Smooth muscle cell (in vitro differentiated cells): ENCODE measurements at regions not wholly inside any gene's neighbourhood (a gene's known extent, or its start where the extent isn't known, plus 50 kb on each side); places are given as distances from the start of the nearest gene placed in this dataset.

Experiments used
- DNase-seq: peaks from one replicate; lab custom pipeline; 2025; ENCODE audit not compliant: unreplicated experiment; lab: John Stamatoyannopoulos, UW
- H2AFZ ChIP-seq: fragments of 200-600 bp; sonication (generic); 2 replicates; pipeline ENCODE4 v1.6.0; 2016; ENCODE audit warnings: antibody characterized with exemption, low read depth, mild to moderate bottlenecking
- H3F3A ChIP-seq: fragments of 200-600 bp; sonication (generic); 2 replicates; pipeline ENCODE4 v1.6.0; 2017; ENCODE audit warnings: antibody characterized with exemption, low read depth
- H3K27ac ChIP-seq: fragments of 200-600 bp; sonication (generic); 2 replicates; pipeline ENCODE4 v1.5.1; 2016; ENCODE audit warnings: low read depth, mild to moderate bottlenecking
- H3K27me3 ChIP-seq: fragments of 200-600 bp; sonication (generic); 2 replicates; pipeline ENCODE4 v1.6.1; 2016; ENCODE audit warnings: low read depth, mild to moderate bottlenecking
- H3K36me3 ChIP-seq: fragments of 200-600 bp; sonication (generic); 2 replicates; pipeline ENCODE4 v1.5.1; 2016; ENCODE audit warnings: low read depth
- H3K4me1 ChIP-seq: fragments of 200-600 bp; sonication (generic); 2 replicates; pipeline ENCODE4 v1.5.1; 2016; ENCODE audit warnings: low read depth
- H3K4me2 ChIP-seq: fragments of 200-600 bp; sonication (generic); 2 replicates; pipeline ENCODE4 v1.6.0; 2016; ENCODE audit warnings: mild to moderate bottlenecking
- H3K4me3 ChIP-seq: fragments of 200-600 bp; sonication (generic); 2 replicates; pipeline ENCODE4 v1.5.1; 2016; ENCODE audit warnings: mild to moderate bottlenecking
- H3K79me2 ChIP-seq: fragments of 200-600 bp; sonication (generic); 2 replicates; pipeline ENCODE4 v1.6.0; 2016; ENCODE audit warnings: low read depth, mild to moderate bottlenecking
- H3K9ac ChIP-seq: fragments of 200-600 bp; sonication (generic); 2 replicates; pipeline ENCODE4 v1.6.0; 2016; ENCODE audit warnings: low read depth
- H3K9me3 ChIP-seq: fragments of 200-600 bp; sonication (generic); replicated peaks from 2 replicates; pipeline ENCODE4 v1.5.1; 2016; ENCODE audit warnings: low read depth
- H4K20me1 ChIP-seq: fragments of 200-600 bp; sonication (generic); 2 replicates; pipeline ENCODE4 v1.6.0; 2016; ENCODE audit warnings: low read depth
- WGBS: methylation state at CpG from one replicate; pipeline ENCODE4 v1.1.7; 2016; ENCODE audit warnings: low lambda C conversion rate; 5-methylcytosine and 5-hydroxymethylcytosine counted together
- TF ChIP-seq, protein P1 (sequence below): fragments of 200-600 bp; sonication (generic); IDR thresholded peaks from 2 replicates; pipeline ENCODE4 v1.5.1; 2017; ENCODE audit warnings: borderline replicate concordance, mild to moderate bottlenecking, antibody characterized with exemption; ENCODE audit not compliant: insufficient read depth, poor library complexity, severe bottlenecking

DNA sequence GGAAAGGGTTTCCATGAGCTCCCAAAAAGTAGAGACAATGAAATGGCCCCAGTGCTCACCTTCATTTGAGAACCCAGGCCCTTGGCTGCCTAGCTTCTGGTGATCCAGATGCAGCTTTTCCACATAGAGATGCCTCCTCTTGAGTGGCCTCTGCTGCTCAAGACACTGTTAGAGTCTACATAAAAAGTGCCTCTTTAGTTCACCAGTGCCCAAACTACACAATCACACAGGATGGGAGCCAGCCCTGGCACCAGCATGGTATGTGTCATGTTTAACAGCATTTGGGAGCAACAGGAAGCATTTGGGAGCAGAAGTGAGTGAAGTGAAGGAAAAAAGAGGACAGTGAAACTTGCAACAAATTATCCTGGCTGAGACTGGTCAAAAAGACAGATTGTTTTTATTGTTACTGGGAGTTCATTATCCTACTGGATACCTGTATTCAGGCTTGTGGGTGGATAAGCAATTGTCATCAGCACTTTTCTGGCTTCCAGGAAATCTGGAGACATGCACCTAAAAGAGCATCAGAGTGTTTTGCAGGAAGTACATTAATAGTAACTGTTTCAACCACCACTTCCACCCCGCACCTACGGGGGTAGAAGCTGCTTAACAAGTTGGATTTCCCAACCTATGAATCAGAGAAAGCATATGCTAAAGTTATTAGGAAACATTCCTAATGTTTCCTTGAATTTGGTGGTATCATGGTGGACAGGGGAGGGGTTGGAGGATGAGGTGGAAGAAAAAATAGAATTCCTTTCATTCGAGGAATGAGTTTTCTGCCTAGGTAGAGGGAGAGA, 416.2 kb downstream of the IGSF11 start:
- no peaks in the 10 kb centered on the region for H3K36me3 ChIP-seq
- H3K4me2 ChIP-seq, result no peak overlapping the region
- WGBS, result 71% methylated on average over 3 of the region's 3 CpGs
- TF ChIP-seq, protein P1, sequence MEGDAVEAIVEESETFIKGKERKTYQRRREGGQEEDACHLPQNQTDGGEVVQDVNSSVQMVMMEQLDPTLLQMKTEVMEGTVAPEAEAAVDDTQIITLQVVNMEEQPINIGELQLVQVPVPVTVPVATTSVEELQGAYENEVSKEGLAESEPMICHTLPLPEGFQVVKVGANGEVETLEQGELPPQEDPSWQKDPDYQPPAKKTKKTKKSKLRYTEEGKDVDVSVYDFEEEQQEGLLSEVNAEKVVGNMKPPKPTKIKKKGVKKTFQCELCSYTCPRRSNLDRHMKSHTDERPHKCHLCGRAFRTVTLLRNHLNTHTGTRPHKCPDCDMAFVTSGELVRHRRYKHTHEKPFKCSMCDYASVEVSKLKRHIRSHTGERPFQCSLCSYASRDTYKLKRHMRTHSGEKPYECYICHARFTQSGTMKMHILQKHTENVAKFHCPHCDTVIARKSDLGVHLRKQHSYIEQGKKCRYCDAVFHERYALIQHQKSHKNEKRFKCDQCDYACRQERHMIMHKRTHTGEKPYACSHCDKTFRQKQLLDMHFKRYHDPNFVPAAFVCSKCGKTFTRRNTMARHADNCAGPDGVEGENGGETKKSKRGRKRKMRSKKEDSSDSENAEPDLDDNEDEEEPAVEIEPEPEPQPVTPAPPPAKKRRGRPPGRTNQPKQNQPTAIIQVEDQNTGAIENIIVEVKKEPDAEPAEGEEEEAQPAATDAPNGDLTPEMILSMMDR, result no peak
- H3K9me3 ChIP-seq, result no peaks in the 10 kb centered on the region
- no peak for DNase-seq
- H3K27ac ChIP-seq, result no peak overlapping the region
- H4K20me1 ChIP-seq, result no peaks in the 10 kb centered on the region
- no peaks in the 10 kb centered on the region for H3K4me1 ChIP-seq
- no peaks in the 10 kb centered on the region for H3K27me3 ChIP-seq
- no peak overlapping the region for H3K4me3 ChIP-seq
- no peaks in the 10 kb centered on the region for H3K79me2 ChIP-seq
- H3K9ac ChIP-seq, result no peak overlapping the region
- H3F3A ChIP-seq, result no peaks in the 10 kb centered on the region
- H2AFZ ChIP-seq, result no peak overlapping the region

DNA sequence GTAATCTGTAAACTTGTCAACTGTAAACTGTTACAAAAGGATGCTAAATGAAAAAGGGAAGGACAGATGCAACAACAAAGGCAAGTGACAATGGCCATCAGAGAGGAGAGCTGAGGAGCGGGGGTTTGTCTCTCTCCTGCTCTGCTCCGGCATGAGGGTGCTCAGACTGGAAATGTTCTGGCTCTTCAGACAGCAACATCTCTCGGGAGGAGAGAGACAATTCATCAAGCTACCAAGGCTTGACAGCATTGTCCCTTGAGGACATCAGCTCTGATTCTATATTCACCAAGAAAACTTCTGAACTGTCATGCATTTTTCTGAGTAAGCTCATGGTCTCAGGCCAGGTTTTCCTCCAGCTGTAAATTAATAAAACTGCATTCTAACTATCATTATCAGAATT, 408.2 kb downstream of the IGSF11 start:
- 89% methylated on average over 3 of the region's 3 CpGs for WGBS
- H3K9me3 ChIP-seq, result no peaks in the 10 kb centered on the region
- H2AFZ ChIP-seq, result no peak overlapping the region
- no peak overlapping the region for H3K4me2 ChIP-seq
- H3F3A ChIP-seq, result no peaks in the 10 kb centered on the region
- no peaks in the 10 kb centered on the region for H3K79me2 ChIP-seq
- H3K36me3 ChIP-seq, result no peaks in the 10 kb centered on the region
- H3K4me1 ChIP-seq, result no peaks in the 10 kb centered on the region
- H4K20me1 ChIP-seq, result no peaks in the 10 kb centered on the region
- H3K4me3 ChIP-seq, result no peak overlapping the region
- no peak overlapping the region for H3K9ac ChIP-seq
- H3K27me3 ChIP-seq, result no peaks in the 10 kb centered on the region
- TF ChIP-seq, protein P1, result no peak
- DNase-seq, result no peak
- H3K27ac ChIP-seq, result no peak overlapping the region

DNA sequence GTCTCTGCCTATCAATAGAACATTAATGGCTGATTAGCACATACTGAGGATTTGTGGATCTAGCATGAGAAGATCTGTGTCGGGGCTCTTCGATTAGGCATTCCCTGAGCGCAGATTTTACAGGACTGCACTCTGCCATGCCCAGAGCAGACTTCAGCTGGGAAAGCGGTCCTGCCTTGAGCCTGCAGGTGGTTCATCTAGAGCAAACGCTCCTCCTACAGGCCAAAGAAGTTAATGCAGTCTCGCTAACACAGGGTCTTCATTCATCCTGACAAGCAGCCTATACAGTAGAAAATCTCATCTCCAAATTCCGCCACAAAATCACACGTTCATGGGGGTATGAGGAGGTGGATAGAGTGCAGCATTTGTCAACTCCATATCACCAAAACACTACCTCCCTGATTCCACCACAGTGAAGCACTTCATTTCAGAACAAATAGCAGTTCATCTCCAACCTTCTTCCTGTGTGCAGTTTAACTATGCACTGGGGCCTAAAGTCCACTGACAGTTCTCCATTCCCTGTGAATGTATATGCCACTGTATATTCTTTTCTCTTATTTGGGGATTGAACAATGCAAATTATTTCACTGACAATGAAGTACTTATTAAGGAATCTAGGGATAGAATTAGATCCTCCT, 405.8 kb downstream of the IGSF11 start:
- Histone ChIP-seq H3F3A (no peaks in the 10 kb centered on the region), H4K20me1 (no peaks in the 10 kb centered on the region), H3K4me2 (peak overlapping the region; percentile 66), H3K4me1 (no peaks in the 10 kb centered on the region), H3K36me3 (no peaks in the 10 kb centered on the region), H3K27ac (no peak overlapping the region), H3K4me3 (no peak overlapping the region), H3K79me2 (no peaks in the 10 kb centered on the region), H3K9me3 (no peaks in the 10 kb centered on the region), H2AFZ (peak overlapping the region; percentile 69), H3K27me3 (no peaks in the 10 kb centered on the region), H3K9ac (no peak overlapping the region)
- TF ChIP-seq, protein P1, result peak; percentile 75
- WGBS, result 6% methylated on average over 8 of the region's 8 CpGs
- peak; percentile 10 for DNase-seq
